SIG-M5 treated with dmso at 0.1 percent for 504 hours (cell line): ENCODE measurements at regions not wholly inside any gene's neighbourhood (a gene's known extent, or its start where the extent isn't known, plus 50 kb on each side); places are given as distances from the start of the nearest gene placed in this dataset.

ENCODE experiments used
- DNase-seq: peaks from one replicate; lab custom pipeline; 2025; ENCODE audit not compliant: unreplicated experiment; lab: John Stamatoyannopoulos, UW

- no peak for DNase-seq
Observed at GRCh38 chr1:8093221-8093980, 67.3 kb upstream of the ERRFI1 start.

GRCh38 chr1:8092657-8093056 lies 66.5 kb upstream of the ERRFI1 start:
- DNase-seq = no peak

- DNase-seq = no peak
Observed at GRCh38 chr1:8091691-8092090, 65.6 kb upstream of the ERRFI1 start.

- DNase-seq = no peak
Observed at GRCh38 chr1:8090241-8090702, 64.2 kb upstream of the ERRFI1 start.

- DNase-seq = no peak
Observed at GRCh38 chr1:8089535-8090228, 63.6 kb upstream of the ERRFI1 start.

GRCh38 chr1:8086055-8086454 lies 59.9 kb upstream of the ERRFI1 start:
- peak; percentile 43 for DNase-seq

GRCh38 chr1:8084913-8085312 lies 58.8 kb upstream of the ERRFI1 start:
- no peak for DNase-seq

GRCh38 chr1:8083739-8084484 lies 57.8 kb upstream of the ERRFI1 start:
- no peak for DNase-seq

- DNase-seq = no peak
Observed at GRCh38 chr1:8082945-8083344, 56.8 kb upstream of the ERRFI1 start.

- DNase-seq = peak; percentile 6
Observed at GRCh38 chr1:8078176-8078671, 52.1 kb upstream of the ERRFI1 start.

- DNase-seq = no peak
Observed at GRCh38 chr1:8077602-8078001, 51.5 kb upstream of the ERRFI1 start.

GRCh38 chr1:8077120-8077573 lies 51.0 kb upstream of the ERRFI1 start:
- peak; percentile 11 for DNase-seq

GRCh38 chr1:8076176-8076575 lies 50.1 kb upstream of the ERRFI1 start:
- no peak for DNase-seq
